ENCODE measurements at regions not wholly inside any gene's neighbourhood (a gene's known extent, or its start where the extent isn't known, plus 50 kb on each side); places are given as distances from the start of the nearest gene placed in this dataset.

DNA sequence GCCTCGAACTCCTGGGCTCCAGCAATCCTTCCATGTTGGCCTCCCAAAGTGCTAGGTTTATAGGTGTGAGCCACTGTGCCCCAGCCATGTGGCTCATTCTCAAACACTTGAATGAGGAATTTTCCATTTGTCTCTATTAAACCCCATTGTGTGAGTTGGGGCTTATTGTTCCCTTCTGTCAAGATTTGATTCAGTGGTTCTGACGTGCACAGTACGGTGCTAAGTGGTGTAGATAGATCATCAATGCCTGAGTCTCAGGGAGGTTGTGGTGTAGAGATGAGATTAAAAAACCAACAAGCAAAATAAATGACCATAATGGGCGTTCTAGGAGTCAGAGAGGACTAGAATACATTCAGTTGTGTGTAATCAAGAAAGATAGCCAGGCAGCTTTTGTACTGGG lies 335.6 kb downstream of the PRL start:
- H3K27me3 ChIP-seq (replicated peaks; ENCODE audit: control insufficient read depth, insufficient read depth, low read length): no peaks in the 10 kb centered on the region
- TF ChIP-seq, protein P1, sequence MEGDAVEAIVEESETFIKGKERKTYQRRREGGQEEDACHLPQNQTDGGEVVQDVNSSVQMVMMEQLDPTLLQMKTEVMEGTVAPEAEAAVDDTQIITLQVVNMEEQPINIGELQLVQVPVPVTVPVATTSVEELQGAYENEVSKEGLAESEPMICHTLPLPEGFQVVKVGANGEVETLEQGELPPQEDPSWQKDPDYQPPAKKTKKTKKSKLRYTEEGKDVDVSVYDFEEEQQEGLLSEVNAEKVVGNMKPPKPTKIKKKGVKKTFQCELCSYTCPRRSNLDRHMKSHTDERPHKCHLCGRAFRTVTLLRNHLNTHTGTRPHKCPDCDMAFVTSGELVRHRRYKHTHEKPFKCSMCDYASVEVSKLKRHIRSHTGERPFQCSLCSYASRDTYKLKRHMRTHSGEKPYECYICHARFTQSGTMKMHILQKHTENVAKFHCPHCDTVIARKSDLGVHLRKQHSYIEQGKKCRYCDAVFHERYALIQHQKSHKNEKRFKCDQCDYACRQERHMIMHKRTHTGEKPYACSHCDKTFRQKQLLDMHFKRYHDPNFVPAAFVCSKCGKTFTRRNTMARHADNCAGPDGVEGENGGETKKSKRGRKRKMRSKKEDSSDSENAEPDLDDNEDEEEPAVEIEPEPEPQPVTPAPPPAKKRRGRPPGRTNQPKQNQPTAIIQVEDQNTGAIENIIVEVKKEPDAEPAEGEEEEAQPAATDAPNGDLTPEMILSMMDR (IDR thresholded peaks at IDR 0.05; ENCODE audit: insufficient read depth, low read length, poor library complexity, severe bottlenecking): no peak
- H3K36me3 ChIP-seq (ENCODE audit: control insufficient read depth, insufficient read depth, low read length): no peaks in the 10 kb centered on the region
- DNase-seq (ENCODE audit: extremely low read depth, insufficient read length): no peak
- no peak overlapping the region for H3K4me3 ChIP-seq (replicated peaks; ENCODE audit: low read depth, low read length)

DNA sequence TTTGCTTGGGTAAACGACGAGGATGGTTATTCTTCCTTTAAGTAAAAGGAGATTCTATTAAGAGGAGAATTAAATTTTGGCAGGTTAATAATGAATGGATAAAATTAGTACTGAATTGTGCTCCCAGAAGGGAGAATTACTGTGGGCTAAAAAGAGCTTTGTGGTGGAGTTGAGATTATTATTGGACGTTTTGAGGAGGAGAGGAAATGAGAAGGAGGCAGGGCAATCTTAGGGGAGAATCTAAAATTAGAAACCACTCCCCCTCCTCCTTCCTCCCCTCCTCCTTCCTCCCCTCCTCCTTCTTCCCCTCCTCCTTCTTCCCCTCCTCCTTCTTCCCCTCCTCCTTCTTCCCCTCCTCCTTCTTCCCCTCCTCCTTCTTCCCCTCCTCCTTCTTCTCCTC lies 331.8 kb downstream of the PRL start:
- TF ChIP-seq, protein P1 (IDR thresholded peaks at IDR 0.05; ENCODE audit: insufficient read depth, low read length, poor library complexity, severe bottlenecking): no peak
- Histone ChIP-seq H3K4me3 (replicated peaks; ENCODE audit: low read depth, low read length) (no peak overlapping the region), H3K27me3 (replicated peaks; ENCODE audit: control insufficient read depth, insufficient read depth, low read length) (no peaks in the 10 kb centered on the region), H3K36me3 (ENCODE audit: control insufficient read depth, insufficient read depth, low read length) (no peaks in the 10 kb centered on the region)
- DNase-seq (ENCODE audit: extremely low read depth, insufficient read length): no peak

DNA sequence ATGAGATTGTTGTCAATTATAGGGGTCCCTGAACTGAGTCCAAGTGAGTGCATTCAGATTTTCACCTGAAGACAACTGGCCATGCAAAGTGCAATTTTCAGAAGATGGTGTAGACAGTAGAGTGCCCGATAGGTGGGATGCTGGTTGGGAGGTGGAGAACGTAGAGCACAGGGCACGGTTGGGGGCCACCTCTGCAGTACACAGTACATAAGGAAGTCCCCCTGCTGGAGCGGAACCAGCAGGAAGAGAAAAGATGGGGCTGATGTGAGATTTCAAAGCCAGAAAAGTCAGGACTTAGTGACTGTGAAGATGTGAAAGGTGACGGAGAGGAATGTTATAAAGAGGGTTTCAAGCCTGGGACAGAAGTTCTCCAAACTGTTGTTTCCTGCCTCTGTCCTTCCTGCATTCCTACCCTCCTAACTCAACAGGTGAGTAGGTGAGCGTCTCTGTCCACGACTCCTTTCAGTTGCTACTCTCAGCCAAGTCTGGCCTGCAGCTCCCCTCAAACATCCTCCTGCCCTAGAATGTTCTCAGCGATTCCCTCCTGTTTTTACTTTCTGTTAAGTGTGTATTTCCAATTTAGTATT lies 330.8 kb downstream of the PRL start:
- Histone ChIP-seq H3K27me3 (replicated peaks; ENCODE audit: control insufficient read depth, insufficient read depth, low read length) (no peaks in the 10 kb centered on the region), H3K4me3 (replicated peaks; ENCODE audit: low read depth, low read length) (no peak overlapping the region), H3K36me3 (ENCODE audit: control insufficient read depth, insufficient read depth, low read length) (no peaks in the 10 kb centered on the region)
- TF ChIP-seq, protein P1 (IDR thresholded peaks at IDR 0.05; ENCODE audit: insufficient read depth, low read length, poor library complexity, severe bottlenecking): no peak
- DNase-seq (ENCODE audit: extremely low read depth, insufficient read length): no peak

DNA sequence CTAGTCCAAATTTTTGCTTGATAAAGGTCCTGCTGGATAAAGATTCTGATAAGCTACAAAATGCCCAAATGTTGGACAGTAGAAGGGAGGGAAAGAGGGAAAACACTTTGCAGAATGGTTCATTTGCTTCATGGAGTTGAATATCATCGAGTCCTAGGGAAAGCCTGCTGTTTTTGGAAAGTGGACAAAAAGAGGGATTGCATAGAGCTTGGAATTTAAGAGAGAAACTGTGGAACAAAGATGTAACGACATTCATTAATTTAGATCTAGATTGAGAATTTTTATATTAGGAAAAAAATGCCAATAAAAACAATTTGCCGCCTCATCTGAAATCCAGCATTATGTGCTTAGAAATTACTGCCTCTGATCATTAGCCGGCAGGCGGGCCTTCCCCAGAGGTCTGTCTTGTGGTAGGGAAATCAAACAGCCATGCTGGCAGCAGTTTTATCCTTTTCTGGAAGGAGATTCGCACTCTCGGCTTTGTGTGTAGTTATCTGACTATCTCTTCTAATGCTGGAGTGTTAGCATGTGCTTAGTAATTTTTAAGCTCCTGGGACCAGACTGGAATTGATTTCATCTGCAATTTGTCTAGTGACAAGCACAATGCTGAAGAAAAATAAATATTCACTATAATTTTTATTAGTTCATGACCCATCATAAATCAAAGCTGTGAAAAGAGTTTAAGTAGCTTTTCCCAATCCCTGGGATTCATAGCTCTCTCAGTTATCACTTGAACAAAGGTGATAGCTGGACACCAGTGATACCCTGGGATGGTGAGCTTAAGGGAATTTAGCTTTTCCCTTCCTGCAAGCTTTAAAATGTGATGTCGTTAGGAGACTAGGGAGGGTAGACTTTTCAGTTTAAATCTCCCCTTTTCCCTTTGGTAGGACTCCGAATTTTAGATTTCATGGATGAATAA lies 329.5 kb downstream of the PRL start:
- no peak for DNase-seq (ENCODE audit: extremely low read depth, insufficient read length)
- TF ChIP-seq, protein P1 (IDR thresholded peaks at IDR 0.05; ENCODE audit: insufficient read depth, low read length, poor library complexity, severe bottlenecking): no peak
- Histone ChIP-seq H3K4me3 (replicated peaks; ENCODE audit: low read depth, low read length) (no peak overlapping the region), H3K36me3 (ENCODE audit: control insufficient read depth, insufficient read depth, low read length) (no peaks in the 10 kb centered on the region), H3K27me3 (replicated peaks; ENCODE audit: control insufficient read depth, insufficient read depth, low read length) (no peaks in the 10 kb centered on the region)

DNA sequence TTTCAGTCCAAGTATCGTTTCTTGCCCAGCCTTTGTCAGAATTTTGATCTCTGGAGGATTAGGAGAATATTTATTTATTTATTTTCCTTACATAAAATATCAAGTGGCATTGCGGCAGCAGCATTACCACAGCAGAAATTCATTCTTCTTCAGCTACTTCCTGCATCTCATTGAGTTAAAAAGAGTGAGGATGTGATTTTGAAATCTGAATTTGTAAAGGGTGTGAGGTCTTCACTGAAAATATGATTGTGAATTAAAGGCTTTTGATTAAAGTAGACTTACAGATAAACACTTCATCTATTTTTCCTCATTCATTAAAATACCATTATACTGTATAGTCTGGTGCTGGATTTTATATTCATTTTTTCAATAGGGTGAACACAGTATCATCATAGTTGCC lies 328.4 kb downstream of the PRL start:
- no peak for DNase-seq (ENCODE audit: extremely low read depth, insufficient read length)
- no peak overlapping the region for H3K4me3 ChIP-seq (replicated peaks; ENCODE audit: low read depth, low read length)
- H3K36me3 ChIP-seq (ENCODE audit: control insufficient read depth, insufficient read depth, low read length): no peaks in the 10 kb centered on the region
- no peaks in the 10 kb centered on the region for H3K27me3 ChIP-seq (replicated peaks; ENCODE audit: control insufficient read depth, insufficient read depth, low read length)
- TF ChIP-seq, protein P1 (IDR thresholded peaks at IDR 0.05; ENCODE audit: insufficient read depth, low read length, poor library complexity, severe bottlenecking): no peak

All from GM06990 (cell line).